Stimulated activated naive CD8-positive, alpha-beta T cell treated with anti-CD3 and anti-CD28 coated beads, Interleukin-15, amount 100 ng/mL, for 72 hours (primary cell): ENCODE measurements at regions not wholly inside any gene's neighbourhood (a gene's known extent, or its start where the extent isn't known, plus 50 kb on each side); places are given as distances from the start of the nearest gene placed in this dataset.
A peak's percentile ranks its signal among the peaks of the same experiment; 100 is the strongest.
"Not testable (repeated sequence)": the region's sequence is repeated elsewhere in the genome, so short reads cannot be mapped to it uniquely, and the experiment has no call there.

Experiments
- ATAC-seq: fragments of 150-1000 bp; cut with Tn5 transposase; 2 replicates; pipeline ENCODE4 v1.10.0; 2021; ENCODE audit warnings: mild to moderate bottlenecking, moderate library complexity
- DNase-seq, 2 donors: peaks; one replicate each; pipeline ENCODE4 v3.0.0; 2021 to 2022
- H3K27ac Mint-ChIP-seq, 2 donors: one replicate each; pipeline ENCODE4 v1.8.0; 2022; ENCODE audit warnings: mild to moderate bottlenecking in 2 of 2, mixed read lengths in 2 of 2, moderate library complexity in 2 of 2
- H3K27me3 Mint-ChIP-seq: one replicate; pipeline ENCODE4 v1.8.0; 2022; ENCODE audit warnings: mixed read lengths
- H3K4me1 Mint-ChIP-seq: one replicate; pipeline ENCODE4 v1.8.0; 2022; ENCODE audit warnings: mild to moderate bottlenecking, mixed read lengths
- H3K4me3 Mint-ChIP-seq, 2 donors: one replicate each; pipeline ENCODE4 v1.8.0; 2022; ENCODE audit warnings: mild to moderate bottlenecking in 2 of 2, mixed read lengths in 2 of 2, moderate library complexity in 1 of 2
- H3K9me3 Mint-ChIP-seq, 2 donors: one replicate each; pipeline ENCODE4 v1.8.0; 2022; ENCODE audit warnings: mixed read lengths in 2 of 2

DNA sequence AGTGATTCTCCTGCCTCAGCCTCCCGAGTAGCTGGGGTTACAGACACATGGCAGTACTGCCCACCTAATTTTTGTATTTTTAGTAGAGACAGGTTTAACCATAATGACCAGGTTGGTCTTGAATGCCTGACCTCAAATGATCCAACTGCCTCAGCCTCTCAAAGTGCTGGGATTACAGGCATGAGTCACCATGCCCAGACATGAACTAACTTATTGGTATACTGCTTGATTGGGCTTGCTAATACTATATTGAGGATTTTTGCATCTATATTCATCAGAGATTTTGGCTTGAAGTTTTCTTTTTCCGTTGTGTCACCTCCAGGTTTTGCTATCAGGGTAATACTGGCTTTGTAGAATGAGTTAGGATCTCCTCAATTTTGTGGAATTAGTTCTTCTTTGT lies 706.1 kb upstream of the HS6ST1 start:
- H3K27ac Mint-ChIP-seq: no peak overlapping the region
- no peaks in the 10 kb centered on the region for H3K4me1 Mint-ChIP-seq
- DNase-seq (no peak), ATAC-seq (no peak)
- peaks cover 7% of the 10 kb centered on the region for H3K27me3 Mint-ChIP-seq
- no peak overlapping the region for H3K4me3 Mint-ChIP-seq
- peaks cover 0 to 7% of the 10 kb centered on the region in 2 donors for H3K9me3 Mint-ChIP-seq

DNA sequence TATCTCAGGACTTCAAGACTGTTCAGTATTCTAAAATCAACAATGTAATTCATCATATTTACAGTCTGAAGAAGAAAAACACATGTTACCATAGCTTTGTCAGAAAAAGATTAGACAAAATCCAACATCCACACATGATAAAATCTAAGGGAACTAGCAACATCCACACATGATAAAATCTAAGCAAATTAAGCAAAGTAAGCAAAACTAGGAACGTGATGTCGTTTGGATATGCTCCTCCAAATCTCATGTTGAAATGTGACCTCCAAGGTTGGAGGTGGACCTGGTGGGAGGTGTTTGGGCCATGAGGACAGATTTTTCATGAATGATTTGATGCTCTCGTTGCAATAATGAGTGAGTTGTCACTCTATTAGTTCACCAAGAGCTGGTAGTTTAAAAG lies 717.3 kb upstream of the HS6ST1 start:
- H3K4me3 Mint-ChIP-seq: no peak overlapping the region
- H3K9me3 Mint-ChIP-seq: peaks cover 0 to 14% of the 10 kb centered on the region in 2 donors
- H3K4me1 Mint-ChIP-seq: no peaks in the 10 kb centered on the region
- H3K27ac Mint-ChIP-seq: no peak overlapping the region
- H3K27me3 Mint-ChIP-seq: no peaks in the 10 kb centered on the region
- no peak for ATAC-seq
- no peak for DNase-seq

DNA sequence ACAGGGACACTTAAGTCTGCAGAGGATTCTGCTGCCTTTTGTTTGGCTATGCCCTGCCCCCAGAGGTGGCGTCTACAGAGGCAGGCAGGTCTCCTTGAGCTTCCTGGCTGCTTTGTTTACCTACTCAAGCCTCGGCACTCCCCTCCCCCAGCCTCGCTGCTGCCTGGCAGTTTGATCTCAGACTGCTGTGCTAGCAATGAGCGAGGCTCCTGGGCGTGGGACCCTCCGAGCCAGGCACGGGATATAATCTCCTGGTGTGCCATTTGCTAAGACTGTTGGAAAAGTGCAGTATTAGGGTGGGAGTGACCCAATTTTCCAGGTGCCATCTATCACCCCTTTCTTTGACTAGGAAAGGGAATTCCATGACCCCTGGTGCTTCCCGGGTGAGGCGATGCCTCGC lies 725.0 kb upstream of the HS6ST1 start:
- H3K27ac Mint-ChIP-seq, H3K4me3 Mint-ChIP-seq, H3K4me1 Mint-ChIP-seq, DNase-seq, ATAC-seq, H3K27me3 Mint-ChIP-seq: not testable (repeated sequence)
- H3K9me3 Mint-ChIP-seq: peaks cover 8 to 10% of the 10 kb centered on the region in 2 donors

DNA sequence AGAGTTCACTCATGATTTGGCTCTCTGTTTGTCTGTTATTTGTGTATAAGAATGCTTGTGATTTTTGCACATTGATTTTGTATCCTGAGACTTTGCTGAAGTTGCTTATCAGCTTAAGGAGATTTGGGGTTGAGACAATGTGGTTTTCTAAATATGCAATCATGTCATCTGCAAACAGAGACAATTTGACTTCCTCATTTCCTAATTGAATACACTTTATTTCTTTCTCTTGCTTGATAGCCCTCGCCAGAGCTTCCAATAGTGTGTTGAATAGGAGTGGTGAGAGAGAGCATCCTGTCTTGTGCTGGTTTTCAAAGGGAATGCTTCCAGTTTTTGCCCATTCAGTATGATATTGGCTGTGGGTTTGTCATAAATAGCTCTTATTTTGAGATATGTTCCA lies 727.8 kb upstream of the HS6ST1 start:
- H3K4me3 Mint-ChIP-seq, DNase-seq, H3K27me3 Mint-ChIP-seq, ATAC-seq, H3K4me1 Mint-ChIP-seq: not testable (repeated sequence)
- Mint-ChIP-seq H3K9me3 (peaks cover 4 to 10% of the 10 kb centered on the region in 2 donors), H3K27ac (peak overlapping the region in 1 of 2 donors; percentile 9)

DNA sequence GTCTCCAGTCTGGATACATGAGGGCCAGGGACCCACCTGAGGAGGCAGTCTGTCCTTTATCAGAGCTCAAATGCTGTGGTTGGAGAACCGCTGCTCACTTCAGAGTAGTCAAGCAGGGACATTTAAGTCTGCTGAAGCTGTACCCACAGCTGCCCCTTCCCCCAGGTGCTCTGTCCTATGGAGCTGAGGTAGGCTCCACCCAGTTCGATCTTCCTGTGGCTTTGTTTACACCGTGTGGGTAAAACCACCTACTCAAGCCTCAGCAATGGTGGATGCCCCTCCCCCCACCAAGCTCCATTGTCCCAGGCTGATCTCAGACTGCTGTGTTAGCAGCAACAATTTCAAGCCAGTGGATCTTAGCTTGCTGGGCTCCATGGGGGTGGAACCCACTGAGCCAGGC lies 731.4 kb upstream of the HS6ST1 start:
- Mint-ChIP-seq H3K27me3 (peaks cover 6% of the 10 kb centered on the region), H3K9me3 (no peaks in the 10 kb centered on the region), H3K27ac (no peak overlapping the region), H3K4me1 (no peaks in the 10 kb centered on the region), H3K4me3 (no peak overlapping the region)
- DNase-seq: no peak
- no peak for ATAC-seq

DNA sequence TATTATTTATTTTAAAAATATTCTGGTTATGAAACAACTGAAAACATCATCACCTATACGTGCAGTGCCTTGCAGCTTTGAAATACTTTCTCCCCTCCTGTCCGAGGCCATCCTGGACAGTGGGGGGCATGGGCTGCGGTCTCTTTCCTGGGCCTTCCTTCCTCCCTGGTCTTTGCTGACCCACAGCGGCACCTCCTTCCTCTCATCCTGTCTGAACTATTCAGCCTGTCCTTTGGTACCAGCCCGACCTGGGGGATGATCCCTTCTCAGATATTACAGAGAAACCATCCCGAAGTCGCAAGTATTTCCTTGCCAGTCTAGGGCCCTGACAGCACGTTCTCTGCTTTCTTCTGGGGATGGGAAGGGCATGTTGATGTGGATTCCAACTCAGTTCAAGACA lies 736.6 kb upstream of the HS6ST1 start:
- no peak overlapping the region for H3K4me3 Mint-ChIP-seq
- H3K9me3 Mint-ChIP-seq: no peaks in the 10 kb centered on the region
- no peak for DNase-seq
- no peak overlapping the region for H3K27ac Mint-ChIP-seq
- no peaks in the 10 kb centered on the region for H3K27me3 Mint-ChIP-seq
- no peak for ATAC-seq
- H3K4me1 Mint-ChIP-seq: no peaks in the 10 kb centered on the region

DNA sequence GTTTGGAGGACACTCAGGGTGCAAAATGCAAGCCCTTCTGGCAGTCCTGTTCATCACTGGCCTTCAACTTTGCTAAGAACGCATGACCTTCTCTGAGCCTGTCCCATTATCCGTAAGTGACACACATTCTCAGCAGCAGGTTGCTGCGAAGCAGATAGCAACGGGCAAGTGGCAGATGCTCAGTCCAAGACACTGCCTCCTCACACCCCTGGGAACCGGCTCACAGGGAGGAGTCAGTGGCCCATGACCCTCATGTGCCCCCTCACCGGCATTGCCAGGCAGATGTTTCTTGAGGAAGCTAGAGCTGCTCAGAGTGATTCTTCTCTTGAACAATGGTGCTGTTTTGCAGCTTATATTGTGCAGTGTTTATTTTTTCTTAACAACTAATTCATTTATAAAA lies 737.2 kb upstream of the HS6ST1 start:
- no peak for DNase-seq
- Mint-ChIP-seq H3K4me3 (no peak overlapping the region), H3K4me1 (no peaks in the 10 kb centered on the region), H3K27me3 (no peaks in the 10 kb centered on the region), H3K9me3 (no peaks in the 10 kb centered on the region), H3K27ac (peak overlapping the region in 1 of 2 donors; percentile 27)
- ATAC-seq: no peak

DNA sequence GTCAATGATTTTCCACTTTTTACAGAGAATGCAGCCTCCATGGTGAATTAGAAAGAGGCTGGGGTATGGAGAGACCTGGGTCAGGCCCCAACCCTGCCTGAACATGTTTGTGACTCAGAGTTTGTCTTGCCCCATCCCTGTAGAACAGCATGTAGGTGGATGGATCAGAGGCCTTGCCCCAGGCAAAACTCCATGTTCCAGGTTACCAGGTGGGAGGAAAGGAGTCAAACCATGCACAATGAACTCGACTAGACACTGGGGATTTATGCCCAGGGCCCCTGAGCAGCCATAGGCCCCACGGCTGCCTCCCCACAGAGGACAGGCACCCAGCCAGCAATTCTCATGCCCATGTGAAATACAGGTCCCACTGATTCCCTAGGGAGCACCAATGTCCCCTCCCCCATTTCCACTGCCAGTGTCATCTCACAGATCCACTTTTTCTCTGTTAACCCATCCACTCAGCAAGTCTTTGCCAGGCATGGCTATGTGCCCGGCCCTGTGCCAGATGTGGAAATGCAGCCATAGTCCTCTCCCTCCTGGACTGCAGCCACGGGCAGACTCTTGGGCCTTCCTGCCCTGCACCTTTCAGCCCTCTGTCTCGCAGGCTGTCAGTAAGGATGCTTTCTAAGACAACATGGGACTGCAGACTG lies 737.8 kb upstream of the HS6ST1 start:
- H3K4me1 Mint-ChIP-seq: no peaks in the 10 kb centered on the region
- H3K4me3 Mint-ChIP-seq: no peak overlapping the region
- no peaks in the 10 kb centered on the region for H3K9me3 Mint-ChIP-seq
- ATAC-seq: peak; percentile 28
- no peak for DNase-seq
- H3K27me3 Mint-ChIP-seq: no peaks in the 10 kb centered on the region
- H3K27ac Mint-ChIP-seq: no peak overlapping the region

DNA sequence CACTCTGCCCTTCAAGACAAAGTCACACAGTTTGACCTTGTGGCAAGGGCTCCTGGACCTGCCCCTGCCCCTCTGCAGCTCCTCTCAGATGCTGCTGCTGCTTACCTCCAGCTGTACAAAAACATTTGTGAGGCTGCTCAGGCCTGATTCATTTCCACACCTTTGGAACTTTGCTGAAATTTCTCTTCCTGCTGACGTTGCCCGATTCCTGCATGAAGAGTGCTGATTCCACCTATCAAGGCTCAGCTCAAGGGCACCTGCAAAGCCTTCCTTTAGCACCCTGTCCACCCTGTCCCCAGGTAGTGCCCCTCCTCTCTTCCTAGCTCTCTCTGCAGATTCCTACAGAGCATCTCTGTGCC lies 738.3 kb upstream of the HS6ST1 start:
- ATAC-seq: peak; percentile 10
- DNase-seq: no peak
- Mint-ChIP-seq H3K4me3 (no peak overlapping the region), H3K27ac (peak overlapping the region in 1 of 2 donors; percentile 54), H3K27me3 (no peaks in the 10 kb centered on the region), H3K4me1 (no peaks in the 10 kb centered on the region), H3K9me3 (no peaks in the 10 kb centered on the region)

DNA sequence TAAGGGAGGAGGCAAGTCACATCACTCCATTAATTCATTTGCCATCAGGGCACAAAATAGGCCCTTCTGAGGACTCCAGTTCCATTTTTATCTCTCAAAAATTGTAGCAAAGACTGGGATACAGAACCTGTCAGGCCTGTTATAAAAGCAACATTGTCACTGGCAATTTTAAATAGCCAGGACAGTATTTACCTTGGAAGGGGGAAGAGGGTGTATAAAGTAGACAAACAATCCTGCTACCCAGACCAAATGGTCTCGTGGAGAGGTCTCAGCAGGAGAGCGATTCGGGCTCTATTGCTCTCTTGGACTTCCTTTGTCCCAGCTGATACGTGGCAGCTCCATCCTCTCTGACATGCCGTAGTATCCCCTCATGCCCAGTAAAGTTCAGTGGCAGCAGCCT lies 740.3 kb upstream of the HS6ST1 start:
- H3K27me3 Mint-ChIP-seq: no peaks in the 10 kb centered on the region
- H3K4me3 Mint-ChIP-seq: no peak overlapping the region
- no peak overlapping the region for H3K27ac Mint-ChIP-seq
- H3K4me1 Mint-ChIP-seq: no peaks in the 10 kb centered on the region
- no peaks in the 10 kb centered on the region for H3K9me3 Mint-ChIP-seq
- DNase-seq: no peak
- ATAC-seq: no peak

DNA sequence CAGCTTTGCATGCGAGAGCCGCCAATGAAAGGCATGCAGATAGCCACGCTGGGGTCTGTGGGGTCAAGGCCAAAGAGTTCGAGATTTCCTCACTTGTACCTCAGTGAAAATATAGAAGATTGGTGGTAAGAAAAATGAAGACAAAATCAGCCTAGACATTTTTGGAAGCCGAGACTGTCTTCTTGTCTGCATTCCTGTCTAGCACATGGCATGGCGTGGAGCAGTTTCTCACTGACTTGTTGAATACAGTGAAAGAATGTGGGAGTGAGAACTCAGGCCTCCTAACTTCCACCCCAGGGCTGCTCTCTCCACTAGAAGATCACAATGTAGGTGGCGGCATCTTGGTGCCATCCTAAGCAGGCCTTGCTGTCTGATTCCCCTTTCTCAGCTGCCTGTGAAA lies 740.8 kb upstream of the HS6ST1 start:
- DNase-seq (no peak), ATAC-seq (no peak)
- Mint-ChIP-seq H3K27me3 (no peaks in the 10 kb centered on the region), H3K27ac (no peak overlapping the region), H3K9me3 (no peaks in the 10 kb centered on the region), H3K4me1 (no peaks in the 10 kb centered on the region), H3K4me3 (no peak overlapping the region)

DNA sequence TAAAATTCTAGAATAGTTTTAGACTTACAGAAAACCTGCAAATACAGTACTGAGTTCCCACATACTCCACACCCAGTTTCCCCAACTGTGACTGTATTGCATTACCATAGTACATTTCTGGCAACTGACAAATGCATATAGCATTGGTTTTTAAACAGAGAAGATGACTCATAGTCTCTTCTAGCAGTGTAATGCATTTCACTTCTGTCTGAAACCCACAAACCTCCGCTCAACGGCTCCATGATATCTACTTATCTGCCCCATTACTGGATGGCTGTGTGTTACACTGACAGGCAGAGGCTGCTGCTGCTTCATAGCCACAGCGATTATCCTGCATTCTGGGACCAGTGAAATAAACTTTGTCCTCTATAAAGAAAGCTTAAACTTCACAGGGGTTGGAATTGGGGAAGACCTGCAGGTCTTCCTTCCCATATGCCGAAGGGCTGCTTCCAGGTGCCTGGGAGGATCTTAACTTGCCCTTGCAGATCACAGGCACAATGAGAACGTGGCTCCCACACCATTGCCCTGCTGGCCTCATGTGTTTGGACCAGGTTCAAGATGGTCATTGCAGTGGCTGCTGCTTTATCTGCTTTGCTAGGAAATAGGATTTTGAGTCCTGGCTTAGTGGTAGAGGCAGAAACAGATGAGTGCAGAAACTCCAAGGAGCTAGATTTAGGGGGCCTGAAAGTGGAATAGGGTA lies 742.6 kb upstream of the HS6ST1 start:
- peak; percentile 47 for ATAC-seq
- DNase-seq: no peak
- no peaks in the 10 kb centered on the region for H3K4me1 Mint-ChIP-seq

DNA sequence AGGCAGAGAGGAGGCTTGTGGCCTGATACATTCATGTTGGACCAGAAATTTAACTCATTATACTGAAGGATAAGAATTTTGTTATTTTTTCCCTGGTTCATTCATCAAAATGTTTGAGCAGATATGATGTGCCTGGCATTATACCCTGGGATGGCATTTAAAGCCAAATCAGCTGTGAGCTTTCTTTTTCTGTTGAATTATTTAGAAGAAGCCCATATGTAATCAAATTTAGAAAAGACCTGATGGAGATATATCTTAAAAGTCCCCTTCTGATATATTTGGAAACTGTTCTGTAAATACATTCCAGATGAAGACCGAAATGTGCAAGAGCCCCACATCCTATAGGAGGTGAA lies 743.1 kb upstream of the HS6ST1 start:
- no peak for ATAC-seq
- DNase-seq: no peak
- no peaks in the 10 kb centered on the region for H3K4me1 Mint-ChIP-seq
- no peaks in the 10 kb centered on the region for H3K27me3 Mint-ChIP-seq
- no peaks in the 10 kb centered on the region for H3K9me3 Mint-ChIP-seq
- H3K27ac Mint-ChIP-seq: no peak overlapping the region
- H3K4me3 Mint-ChIP-seq: no peak overlapping the region

More for the DNA sequence above, 742.6 kb upstream of the HS6ST1 start:
- no peaks in the 10 kb centered on the region for H3K27me3 Mint-ChIP-seq
- no peak overlapping the region for H3K27ac Mint-ChIP-seq
- no peak overlapping the region for H3K4me3 Mint-ChIP-seq
- no peaks in the 10 kb centered on the region for H3K9me3 Mint-ChIP-seq

DNA sequence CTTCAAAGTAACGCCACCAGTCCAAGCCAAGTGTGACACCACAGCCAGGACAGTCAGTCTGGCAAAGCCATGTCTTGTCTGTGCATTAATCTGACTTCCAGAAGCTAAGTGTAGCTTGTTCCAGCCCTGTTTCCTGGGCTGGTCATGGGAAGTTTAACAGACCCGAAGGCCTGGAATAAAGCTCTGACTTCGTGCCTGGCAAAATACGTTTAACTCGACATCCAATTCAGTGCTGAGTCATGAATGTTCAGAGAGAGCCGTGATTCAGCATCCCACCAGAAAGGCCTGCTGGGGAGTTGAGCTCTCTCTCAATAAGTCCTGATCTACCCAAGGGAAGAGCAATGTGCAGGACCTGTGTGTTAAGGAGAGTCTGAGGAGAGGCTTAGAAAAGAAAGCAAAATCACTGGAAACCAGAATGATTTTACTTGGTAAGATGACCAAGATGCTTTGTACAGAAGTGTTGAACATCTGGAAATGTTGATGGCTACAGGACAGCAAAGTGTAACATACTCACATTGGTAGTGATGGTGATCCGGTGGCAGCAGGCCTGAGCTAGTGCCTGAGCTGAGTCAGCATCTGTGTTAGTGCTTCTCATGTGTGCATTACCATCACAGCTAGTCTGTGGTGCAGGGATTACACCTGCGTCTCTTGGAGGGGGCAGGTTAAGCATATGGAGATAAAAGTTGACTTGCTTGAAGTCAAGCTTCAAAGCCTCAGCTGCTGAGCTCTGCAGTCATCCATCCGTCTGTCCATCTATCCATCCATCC lies 743.7 kb upstream of the HS6ST1 start:
- no peak overlapping the region for H3K27ac Mint-ChIP-seq
- H3K9me3 Mint-ChIP-seq: no peaks in the 10 kb centered on the region
- no peaks in the 10 kb centered on the region for H3K4me1 Mint-ChIP-seq
- no peak overlapping the region for H3K4me3 Mint-ChIP-seq
- ATAC-seq (no peak), DNase-seq (no peak)
- no peaks in the 10 kb centered on the region for H3K27me3 Mint-ChIP-seq

DNA sequence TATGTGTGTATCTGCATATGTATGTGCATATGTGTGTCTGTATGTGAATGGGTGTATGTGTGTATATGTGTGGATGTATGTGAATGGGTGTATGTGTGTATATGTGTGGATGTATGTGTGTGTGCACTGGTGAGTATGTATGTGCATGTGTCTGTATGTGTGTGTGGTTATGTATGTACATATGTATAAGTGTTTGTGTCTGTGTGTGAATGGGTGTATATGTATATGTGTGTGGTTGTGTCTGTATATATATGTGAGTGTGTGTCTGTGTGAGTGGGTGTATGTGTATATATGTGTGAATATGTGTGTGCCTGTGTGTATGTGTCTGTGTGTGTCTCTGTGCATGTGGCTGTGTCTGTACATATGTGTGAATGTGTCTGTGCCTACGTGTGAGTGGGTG lies 748.4 kb upstream of the HS6ST1 start:
- Mint-ChIP-seq H3K27ac (no peak overlapping the region), H3K9me3 (no peaks in the 10 kb centered on the region), H3K4me1 (no peaks in the 10 kb centered on the region), H3K27me3 (no peaks in the 10 kb centered on the region), H3K4me3 (no peak overlapping the region)
- no peak for DNase-seq
- no peak for ATAC-seq

DNA sequence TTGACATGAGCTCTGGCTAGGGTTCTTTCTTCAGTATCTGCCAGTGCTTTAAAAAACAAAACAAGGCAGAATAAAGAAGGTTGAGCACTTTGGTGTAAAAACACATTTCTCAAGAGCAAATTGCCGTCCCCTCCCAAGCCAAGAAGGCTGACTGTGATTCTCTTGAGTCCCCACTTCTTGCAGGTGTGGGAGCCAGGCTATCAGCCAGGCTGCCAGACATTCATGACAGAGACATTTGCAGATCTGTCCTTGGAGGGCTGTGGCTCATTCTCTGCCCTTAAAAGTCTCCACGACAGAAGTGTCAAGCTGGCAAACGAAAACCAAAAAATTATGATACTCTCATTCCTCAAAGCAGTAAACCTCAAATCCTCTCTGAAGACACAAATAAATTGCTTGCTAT lies 749.3 kb upstream of the HS6ST1 start:
- H3K4me1 Mint-ChIP-seq: no peaks in the 10 kb centered on the region
- no peak for ATAC-seq

More for the DNA sequence above, 749.3 kb upstream of the HS6ST1 start:
- H3K27me3 Mint-ChIP-seq: no peaks in the 10 kb centered on the region
- no peak for DNase-seq
- no peak overlapping the region for H3K27ac Mint-ChIP-seq
- no peaks in the 10 kb centered on the region for H3K9me3 Mint-ChIP-seq
- H3K4me3 Mint-ChIP-seq: no peak overlapping the region
